T-cell (primary cell): ENCODE measurements at regions not wholly inside any gene's neighbourhood (a gene's known extent, or its start where the extent isn't known, plus 50 kb on each side); places are given as distances from the start of the nearest gene placed in this dataset.

Source experiments
- ATAC-seq, 4 experiments: fragments of 200-7000 bp in 3 of 4; fragments of 150-1000 bp in 1 of 4; cut with Tn5 transposase; replicated peaks in 1 of 4; 1 replicate in 3 of 4; 2 replicates in 1 of 4; pipeline ENCODE4 v1.10.0; 2021; ENCODE audit warnings: moderate library complexity in 3 of 4, mild to moderate bottlenecking in 2 of 4, moderate number of reproducible peaks in 1 of 4
- CTCF ChIA-PET, 2 donors: fragments of 300-600 bp; sonication (Branson Sonifier 250); formaldehyde crosslinking; loops; one replicate each; lab custom pipeline; 2022; ENCODE audit warnings: antibody characterized with exemption in 2 of 2; lab: Charles Lee
- POLR2A ChIA-PET, 2 donors: fragments of 300-600 bp; sonication (Branson Sonifier 250); formaldehyde crosslinking; loops; one replicate each; lab custom pipeline; 2022; ENCODE audit warnings: antibody characterized with exemption in 2 of 2; lab: Charles Lee
- DNase-seq, 35 experiments: peaks; one replicate each; pipeline versions ENCODE4 v3.0.0 to v3.0.0-alpha.2; 2013 to 2023
- H3K27ac ChIP-seq: one replicate; pipeline ENCODE4 v1.5.1; 2013; ENCODE audit warnings: low read length
- H3K27me3 ChIP-seq, 2 experiments: replicated peaks in 1 of 2; 1 replicate in 1 of 2; 2 replicates in 1 of 2; pipeline versions ENCODE4 v1.6.1 to v1.7.0; 2013; ENCODE audit warnings: low read length in 1 of 2, mixed read lengths in 1 of 2; ENCODE audit not compliant: control insufficient read depth in 2 of 2, insufficient read depth in 2 of 2; ENCODE audit errors: extremely low read depth in 1 of 2
- H3K36me3 ChIP-seq, 2 donors: 1 replicate in 1 of 2; 2 replicates in 1 of 2; pipeline versions ENCODE4 v1.6.1 to v1.7.0; 2013; ENCODE audit warnings: low read length in 1 of 2; ENCODE audit not compliant: control insufficient read depth in 2 of 2, insufficient read depth in 1 of 2; ENCODE audit errors: extremely low read depth in 1 of 2
- H3K4me1 ChIP-seq, 2 experiments: 1 replicate in 1 of 2; 2 replicates in 1 of 2; pipeline versions ENCODE4 v1.6.1 to v1.7.0; 2013; ENCODE audit warnings: low read length in 2 of 2, mixed read lengths in 1 of 2; ENCODE audit not compliant: insufficient read depth in 2 of 2, control insufficient read depth in 1 of 2; ENCODE audit errors: extremely low read depth in 1 of 2
- H3K4me3 ChIP-seq, 2 donors: 1 replicate in 1 of 2; 2 replicates in 1 of 2; pipeline versions ENCODE4 v1.5.1 to v1.7.0; 2013; ENCODE audit warnings: mild to moderate bottlenecking in 2 of 2, low read length in 1 of 2, moderate library complexity in 1 of 2; ENCODE audit not compliant: control insufficient read depth in 1 of 2; ENCODE audit errors: extremely low read depth in 1 of 2
- H3K9me3 ChIP-seq: 2 replicates; pipeline ENCODE4 v1.7.0; 2013
- H3K27ac Mint-ChIP-seq, 2 donors: one replicate each; pipeline ENCODE4 v1.8.0; 2020 to 2021; ENCODE audit warnings: mild to moderate bottlenecking in 2 of 2, mixed read lengths in 2 of 2
- H3K27me3 Mint-ChIP-seq, 2 donors: one replicate each; pipeline ENCODE4 v1.8.0; 2021 to 2022; ENCODE audit warnings: mixed read lengths in 2 of 2
- H3K36me3 Mint-ChIP-seq: one replicate; pipeline ENCODE4 v1.8.0; 2021; ENCODE audit warnings: mixed read lengths
- H3K4me1 Mint-ChIP-seq, 3 donors: one replicate each; pipeline ENCODE4 v1.8.0; 2020 to 2022; ENCODE audit warnings: mixed read lengths in 3 of 3, mild to moderate bottlenecking in 1 of 3
- H3K4me3 Mint-ChIP-seq, 3 donors: one replicate each; pipeline ENCODE4 v1.8.0; 2020 to 2022; ENCODE audit warnings: mild to moderate bottlenecking in 3 of 3, mixed read lengths in 3 of 3, moderate library complexity in 3 of 3
- H3K9me3 Mint-ChIP-seq, 3 donors: one replicate each; pipeline ENCODE4 v1.8.0; 2020 to 2022; ENCODE audit warnings: mixed read lengths in 3 of 3
- WGBS: methylation state at CpG from one replicate; pipeline ENCODE4 v1.1.5; 2013; ENCODE audit warnings: missing lambda C conversion rate; ENCODE audit not compliant: insufficient coverage; 5-methylcytosine and 5-hydroxymethylcytosine counted together

DNA sequence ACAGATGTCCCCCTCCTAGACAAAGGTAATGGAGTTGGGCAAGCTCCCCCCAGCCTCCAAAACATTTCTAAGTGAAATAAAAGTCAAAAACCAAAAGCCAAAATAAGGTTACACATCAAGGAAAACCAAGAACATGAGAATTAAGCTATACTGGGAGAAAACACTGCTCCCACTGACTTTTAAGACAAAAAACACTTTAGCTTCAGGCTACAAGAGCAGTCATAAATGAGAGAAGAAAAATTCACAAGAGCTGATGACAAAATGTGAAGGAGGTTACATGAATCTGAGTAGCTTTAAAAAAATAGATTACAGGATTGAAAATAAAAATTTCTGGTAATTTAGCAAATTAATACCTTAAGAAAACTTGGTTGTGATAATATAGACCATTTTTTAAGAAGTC is 1370.3 kb upstream of the CDH9 start:
- Mint-ChIP-seq H3K36me3 (no peaks in the 10 kb centered on the region), H3K9me3 (peaks cover 18 to 32% (median 26%) of the 10 kb centered on the region in 3 donors), H3K27ac (no peak overlapping the region), H3K4me1 (no peaks in the 10 kb centered on the region), H3K4me3 (no peak overlapping the region), H3K27me3 (no peaks in the 10 kb centered on the region)
- no peak for DNase-seq
- no peaks in the 10 kb centered on the region for H3K4me1 ChIP-seq
- no peak overlapping the region for H3K27ac ChIP-seq
- H3K9me3 ChIP-seq, result no peaks in the 10 kb centered on the region
- POLR2A ChIA-PET, result no interaction called here
- no peaks in the 10 kb centered on the region for H3K36me3 ChIP-seq
- ATAC-seq, result no peak
- no peaks in the 10 kb centered on the region for H3K27me3 ChIP-seq
- no peak overlapping the region for H3K4me3 ChIP-seq
- CTCF ChIA-PET, result no interaction called here

DNA sequence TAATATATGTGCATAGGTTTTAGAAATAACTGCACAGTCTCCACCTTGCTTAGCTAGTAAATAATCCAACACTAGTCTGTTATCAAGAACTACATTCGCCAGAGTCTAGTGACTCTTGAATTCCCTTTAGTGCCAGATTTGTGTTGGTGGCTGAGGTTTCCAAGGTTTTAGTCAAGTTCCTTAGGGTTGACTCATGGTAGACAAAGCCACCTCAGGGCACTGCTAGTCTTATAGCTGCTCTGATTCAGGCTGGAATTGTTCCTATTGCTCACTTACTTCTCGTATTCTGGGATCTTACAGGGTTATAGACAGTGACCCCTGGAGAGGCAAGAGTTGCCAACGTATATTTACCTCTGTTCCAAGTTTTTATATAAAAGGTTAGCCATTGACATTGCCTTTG is 1369.8 kb upstream of the CDH9 start:
- Histone ChIP-seq H3K4me3 (no peak overlapping the region), H3K27me3 (no peaks in the 10 kb centered on the region), H3K9me3 (no peaks in the 10 kb centered on the region), H3K36me3 (no peaks in the 10 kb centered on the region), H3K27ac (no peak overlapping the region), H3K4me1 (no peaks in the 10 kb centered on the region)
- no peaks in the 10 kb centered on the region for H3K27me3 Mint-ChIP-seq
- H3K36me3 Mint-ChIP-seq, result no peaks in the 10 kb centered on the region
- H3K4me1 Mint-ChIP-seq, result no peaks in the 10 kb centered on the region
- H3K9me3 Mint-ChIP-seq, result peaks cover 19 to 32% (median 26%) of the 10 kb centered on the region in 3 donors
- DNase-seq, result no peak
- H3K4me3 Mint-ChIP-seq, result no peak overlapping the region
- CTCF ChIA-PET, result no interaction called here
- WGBS, result 100% methylated on average over 1 of the region's 3 CpGs
- no peak overlapping the region for H3K27ac Mint-ChIP-seq
- ATAC-seq, result no peak
- POLR2A ChIA-PET, result no interaction called here

DNA sequence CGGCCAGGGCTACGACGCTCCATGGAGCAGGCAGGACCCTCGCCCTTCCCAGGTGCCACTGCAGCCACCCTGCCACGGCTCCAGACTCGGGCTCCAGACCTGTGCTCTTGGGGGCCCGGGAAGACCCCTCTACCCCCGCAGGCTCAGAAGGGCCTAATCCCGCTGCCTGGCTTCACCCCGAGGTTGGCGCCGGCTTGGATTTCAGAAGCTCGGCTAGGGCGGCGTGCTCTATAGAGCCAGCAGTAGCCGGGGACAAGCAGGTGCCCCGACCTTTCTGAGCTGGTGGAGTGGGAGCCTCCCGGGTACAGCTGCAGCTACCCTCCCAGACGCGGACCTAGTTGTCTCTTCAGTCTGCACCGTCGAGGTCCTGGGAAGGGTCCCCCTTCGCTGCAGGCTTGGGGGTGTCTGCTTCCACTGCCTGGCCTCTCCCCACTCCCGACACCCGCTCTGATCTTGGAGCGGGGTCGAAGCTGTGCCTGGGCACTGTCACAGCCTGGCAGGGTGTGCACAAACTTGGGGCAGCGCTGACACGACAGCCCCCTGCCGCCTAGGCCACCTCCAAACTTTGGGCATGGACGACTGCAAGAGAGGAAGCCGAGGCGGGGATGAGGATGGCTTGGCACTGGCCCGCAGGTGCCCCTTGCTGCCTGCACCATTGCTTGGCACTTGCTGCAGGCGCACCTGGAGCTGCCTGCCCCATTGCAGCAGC is 1366.1 kb upstream of the CDH9 start:
- Mint-ChIP-seq H3K4me1 (no peaks in the 10 kb centered on the region), H3K9me3 (peaks cover 16 to 31% (median 28%) of the 10 kb centered on the region in 3 donors), H3K36me3 (no peaks in the 10 kb centered on the region), H3K4me3 (no peak overlapping the region), H3K27me3 (no peaks in the 10 kb centered on the region), H3K27ac (no peak overlapping the region)
- H3K36me3 ChIP-seq, result no peaks in the 10 kb centered on the region
- H3K9me3 ChIP-seq, result no peaks in the 10 kb centered on the region
- no peak overlapping the region for H3K4me3 ChIP-seq
- CTCF ChIA-PET, result no interaction called here
- ATAC-seq, result no peak
- H3K4me1 ChIP-seq, result no peaks in the 10 kb centered on the region
- H3K27me3 ChIP-seq, result no peaks in the 10 kb centered on the region
- POLR2A ChIA-PET, result no interaction called here
- no peak overlapping the region for H3K27ac ChIP-seq
- DNase-seq, result no peak
- WGBS, result 92% methylated on average over 35 of the region's 35 CpGs

DNA sequence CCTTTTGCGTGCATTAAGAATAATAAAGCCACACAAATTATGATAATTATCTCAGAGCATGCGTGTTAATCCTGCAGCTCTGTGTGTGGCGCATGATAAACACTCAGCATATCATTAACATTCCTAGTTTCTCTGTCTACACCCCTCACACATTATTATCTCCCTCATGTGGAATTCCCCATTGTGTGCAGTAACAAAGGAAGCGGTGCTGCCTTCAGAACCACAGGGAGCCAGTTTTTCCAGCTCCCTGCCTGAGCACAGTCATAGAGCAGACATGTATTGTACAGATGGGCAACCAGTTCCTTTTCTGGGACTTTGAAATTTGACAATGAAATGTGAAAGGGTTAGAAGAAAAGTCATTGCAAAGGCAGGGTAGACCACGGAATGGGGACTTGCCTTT is 1365.5 kb upstream of the CDH9 start:
- no peaks in the 10 kb centered on the region for H3K36me3 Mint-ChIP-seq

DNA sequence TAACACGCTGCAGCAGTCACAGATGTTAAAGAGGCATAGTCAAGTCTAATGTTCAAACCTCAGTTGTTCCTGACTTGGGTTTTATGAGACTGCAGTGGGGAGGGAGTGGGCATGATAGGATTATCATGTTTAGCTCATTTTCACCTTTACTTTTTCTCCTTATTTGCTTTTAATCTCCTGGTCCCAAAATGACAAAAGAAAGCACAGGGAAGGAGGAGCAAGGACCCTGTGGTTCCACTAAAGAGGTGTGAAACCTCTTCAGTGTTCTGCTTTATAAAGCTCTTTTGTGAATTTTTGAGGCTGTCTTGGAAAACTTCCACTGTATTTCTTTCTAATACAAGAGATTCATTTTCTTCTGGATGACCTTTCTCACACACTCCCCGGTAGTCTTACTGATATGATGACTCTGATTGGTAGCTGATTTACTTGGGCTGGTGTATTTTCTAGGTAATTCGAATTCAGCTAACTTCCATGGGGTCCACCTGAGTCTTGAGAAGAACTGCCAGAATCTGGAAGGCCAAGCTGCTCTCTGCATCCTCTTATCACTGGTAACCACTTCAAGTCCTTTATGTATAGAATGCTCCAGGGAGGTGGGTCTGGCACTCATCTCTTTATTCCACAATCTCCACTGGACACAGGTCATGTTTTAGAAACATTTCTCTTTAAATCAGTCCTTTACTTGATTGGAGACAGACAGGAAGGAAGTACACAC is 1364.4 kb upstream of the CDH9 start:
- Mint-ChIP-seq H3K4me3 (no peak overlapping the region), H3K27me3 (no peaks in the 10 kb centered on the region), H3K36me3 (no peaks in the 10 kb centered on the region), H3K27ac (no peak overlapping the region), H3K4me1 (no peaks in the 10 kb centered on the region), H3K9me3 (peaks cover 17 to 36% (median 33%) of the 10 kb centered on the region in 3 donors)
- no peaks in the 10 kb centered on the region for H3K4me1 ChIP-seq
- H3K27ac ChIP-seq, result no peak overlapping the region
- no peaks in the 10 kb centered on the region for H3K36me3 ChIP-seq
- CTCF ChIA-PET, result no interaction called here
- H3K4me3 ChIP-seq, result no peak overlapping the region
- H3K27me3 ChIP-seq, result no peaks in the 10 kb centered on the region
- WGBS, result no CpG with 5 or more reads among the region's 3 CpGs
- no peak for ATAC-seq
- no peak for DNase-seq
- POLR2A ChIA-PET, result no interaction called here
- no peaks in the 10 kb centered on the region for H3K9me3 ChIP-seq

More for the DNA sequence above, 1365.5 kb upstream of the CDH9 start:
- Mint-ChIP-seq H3K4me1 (no peaks in the 10 kb centered on the region), H3K27me3 (no peaks in the 10 kb centered on the region), H3K9me3 (peaks cover 16 to 31% (median 28%) of the 10 kb centered on the region in 3 donors), H3K4me3 (no peak overlapping the region), H3K27ac (no peak overlapping the region)
- no peak overlapping the region for H3K27ac ChIP-seq
- no peaks in the 10 kb centered on the region for H3K4me1 ChIP-seq
- 82% methylated on average over 2 of the region's 5 CpGs for WGBS
- no peak overlapping the region for H3K4me3 ChIP-seq
- no peaks in the 10 kb centered on the region for H3K36me3 ChIP-seq
- ChIA-PET POLR2A (no interaction called here), CTCF (no interaction called here)
- H3K27me3 ChIP-seq, result no peaks in the 10 kb centered on the region
- ATAC-seq (no peak), DNase-seq (no peak)
- H3K9me3 ChIP-seq, result no peaks in the 10 kb centered on the region

DNA sequence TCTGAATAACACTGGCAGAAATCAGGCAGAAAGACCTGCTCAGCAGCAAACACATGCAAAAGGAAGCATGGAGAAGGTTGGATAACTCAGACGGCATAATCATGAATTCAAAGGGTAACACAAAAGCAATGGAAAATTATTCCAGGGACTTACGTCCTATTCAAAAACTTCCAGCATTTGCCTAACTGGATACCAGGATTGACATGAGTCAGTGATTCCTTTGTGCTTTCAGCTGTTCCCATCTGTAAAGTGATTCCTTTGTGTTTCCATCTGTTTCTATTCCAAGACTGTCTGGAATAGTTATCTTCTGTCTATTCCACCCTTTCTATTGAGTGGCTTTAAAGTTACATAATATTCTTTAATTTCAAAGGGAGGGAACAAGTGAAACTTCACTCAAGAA is 1361.7 kb upstream of the CDH9 start:
- Histone ChIP-seq H3K36me3 (no peaks in the 10 kb centered on the region), H3K27ac (no peak overlapping the region), H3K27me3 (no peaks in the 10 kb centered on the region), H3K9me3 (no peaks in the 10 kb centered on the region), H3K4me3 (no peak overlapping the region), H3K4me1 (no peaks in the 10 kb centered on the region)
- H3K27ac Mint-ChIP-seq, result no peak overlapping the region
- CTCF ChIA-PET, result no interaction called here
- H3K4me1 Mint-ChIP-seq, result no peaks in the 10 kb centered on the region
- no peak overlapping the region for H3K4me3 Mint-ChIP-seq
- peaks cover 11 to 30% (median 13%) of the 10 kb centered on the region in 3 donors for H3K9me3 Mint-ChIP-seq
- WGBS, result 100% methylated on average over 2 of the region's 2 CpGs
- no peaks in the 10 kb centered on the region for H3K27me3 Mint-ChIP-seq
- H3K36me3 Mint-ChIP-seq, result no peaks in the 10 kb centered on the region
- POLR2A ChIA-PET, result no interaction called here
- ATAC-seq (no peak), DNase-seq (no peak)
